Spleen (tissue), 7 donors: ENCODE measurements at regions not wholly inside any gene's neighbourhood (a gene's known extent, or its start where the extent isn't known, plus 50 kb on each side); places are given as distances from the start of the nearest gene placed in this dataset.

Experiments used
- POLR2A ChIP-seq, 3 donors: fragments of 450-650 bp; IDR thresholded peaks; one replicate each; pipeline ENCODE4 v1.5.1; 2017; ENCODE audit warnings: antibody characterized with exemption in 3 of 3, mild to moderate bottlenecking in 1 of 3
- POLR2AphosphoS5 ChIP-seq, 3 donors: sonication (generic); formaldehyde crosslinking; IDR thresholded peaks; one replicate each; pipeline ENCODE4 v1.5.1; 2017; ENCODE audit warnings: antibody characterized with exemption in 3 of 3
- TF ChIP-seq, protein P1 (sequence below), 11 experiments: fragments of 200-600 bp in 7 of 11; fragments of 450-650 bp in 4 of 11; sonication (generic) in 4 of 11; IDR thresholded peaks in 8 of 11; conservative IDR thresholded peaks in 3 of 11; 1 replicate in 7 of 11; 2 replicates in 4 of 11; pipeline versions ENCODE4 v1.4.0 to v1.8.0; 2016 to 2021; ENCODE audit warnings: antibody characterized with exemption in 11 of 11, inconsistent platforms in 4 of 11, mild to moderate bottlenecking in 1 of 11
- donor health status: DM: no; HTN: no; CAD: no; lungs with moderate emphysema.
- donor health status: DM: no; HTN: no; CAD: no.
- donor health status: DM: no; HTN: no; CAD: no.

DNA sequence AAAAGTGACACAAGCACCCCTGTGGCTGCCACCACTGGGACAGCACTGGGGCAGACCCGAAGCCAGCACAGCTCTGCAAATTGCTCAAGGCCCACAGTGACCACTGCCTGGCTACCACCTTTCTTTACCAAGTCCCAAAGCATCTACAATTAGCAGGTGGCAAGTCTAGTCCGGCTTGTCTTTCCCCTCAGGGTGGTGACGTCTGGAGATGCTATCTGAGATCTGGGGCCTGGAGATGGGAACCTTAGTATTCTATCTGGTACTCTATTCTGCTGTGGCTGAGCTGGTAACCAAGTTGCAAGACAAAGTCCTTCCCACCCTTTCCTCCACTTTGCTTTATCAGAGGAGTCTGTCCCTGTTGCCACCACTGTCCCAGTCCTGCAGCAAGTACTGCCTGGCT lies 1010.1 kb upstream of the FLRT2 start:
- TF ChIP-seq POLR2A (IDR thresholded peaks at IDR 0.05) (no peak), POLR2AphosphoS5 (IDR thresholded peaks at IDR 0.05) (no peak)
- TF ChIP-seq, protein P1, sequence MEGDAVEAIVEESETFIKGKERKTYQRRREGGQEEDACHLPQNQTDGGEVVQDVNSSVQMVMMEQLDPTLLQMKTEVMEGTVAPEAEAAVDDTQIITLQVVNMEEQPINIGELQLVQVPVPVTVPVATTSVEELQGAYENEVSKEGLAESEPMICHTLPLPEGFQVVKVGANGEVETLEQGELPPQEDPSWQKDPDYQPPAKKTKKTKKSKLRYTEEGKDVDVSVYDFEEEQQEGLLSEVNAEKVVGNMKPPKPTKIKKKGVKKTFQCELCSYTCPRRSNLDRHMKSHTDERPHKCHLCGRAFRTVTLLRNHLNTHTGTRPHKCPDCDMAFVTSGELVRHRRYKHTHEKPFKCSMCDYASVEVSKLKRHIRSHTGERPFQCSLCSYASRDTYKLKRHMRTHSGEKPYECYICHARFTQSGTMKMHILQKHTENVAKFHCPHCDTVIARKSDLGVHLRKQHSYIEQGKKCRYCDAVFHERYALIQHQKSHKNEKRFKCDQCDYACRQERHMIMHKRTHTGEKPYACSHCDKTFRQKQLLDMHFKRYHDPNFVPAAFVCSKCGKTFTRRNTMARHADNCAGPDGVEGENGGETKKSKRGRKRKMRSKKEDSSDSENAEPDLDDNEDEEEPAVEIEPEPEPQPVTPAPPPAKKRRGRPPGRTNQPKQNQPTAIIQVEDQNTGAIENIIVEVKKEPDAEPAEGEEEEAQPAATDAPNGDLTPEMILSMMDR (IDR thresholded peaks at IDR 0.05 in 8 of 11, conservative IDR thresholded peaks at IDR 0.05 in 3 of 11): no peak
